Keratinocyte (primary cell): ENCODE measurements at regions not wholly inside any gene's neighbourhood (a gene's known extent, or its start where the extent isn't known, plus 50 kb on each side); places are given as distances from the start of the nearest gene placed in this dataset.

Experiments
- DNase-seq: peaks from one replicate; pipeline ENCODE4 v3.0.0-alpha.2; 2011; ENCODE audit warnings: low read depth, missing footprints, low spot score
- FAIRE-seq: peaks from 2 replicates; lab custom pipeline; 2011; peaks lifted over from hg19 to GRCh38; lab: Jason Lieb, UNC
- H2AFZ ChIP-seq: 2 replicates; pipeline ENCODE4 v1.6.0; 2012; ENCODE audit warnings: low read length, control low read depth, inconsistent platforms; ENCODE audit not compliant: control insufficient read depth
- H3K27ac ChIP-seq: 2 replicates; pipeline ENCODE4 v1.5.1; 2011; ENCODE audit warnings: low read length; ENCODE audit not compliant: control insufficient read depth, insufficient read depth
- H3K27me3 ChIP-seq: 3 replicates; pipeline ENCODE4 v1.6.0; 2011; ENCODE audit warnings: low read length; ENCODE audit not compliant: control insufficient read depth, insufficient read depth; ENCODE audit errors: extremely low read depth
- H3K36me3 ChIP-seq, 2 experiments: 2 replicates in 1 of 2; 3 replicates in 1 of 2; pipeline ENCODE4 v1.5.1; 2011; ENCODE audit warnings: low read length in 2 of 2, mild to moderate bottlenecking in 1 of 2; ENCODE audit not compliant: control insufficient read depth in 2 of 2, insufficient read depth in 2 of 2; ENCODE audit errors: extremely low read depth in 1 of 2
- H3K4me1 ChIP-seq: 3 replicates; pipeline ENCODE4 v1.5.1; 2011; ENCODE audit warnings: low read length; ENCODE audit not compliant: control insufficient read depth, insufficient read depth; ENCODE audit errors: extremely low read depth
- H3K4me2 ChIP-seq: 3 replicates; pipeline ENCODE4 v1.6.0; 2011; ENCODE audit warnings: low read depth, low read length; ENCODE audit not compliant: control insufficient read depth, insufficient read depth; ENCODE audit errors: extremely low read depth
- H3K4me3 ChIP-seq, 3 experiments: fragments of 200-600 bp in 1 of 3; sonication (generic) in 1 of 3; 2 replicates in 2 of 3; 3 replicates in 1 of 3; pipeline ENCODE4 v1.5.1; 2011 to 2016; ENCODE audit warnings: low read length in 3 of 3, mild to moderate bottlenecking in 3 of 3, control low read depth in 2 of 3, inconsistent platforms in 1 of 3, low read depth in 1 of 3, mixed read lengths in 1 of 3, mixed run types in 1 of 3, moderate library complexity in 1 of 3; ENCODE audit not compliant: control insufficient read depth in 2 of 3, insufficient read depth in 2 of 3; ENCODE audit errors: extremely low read depth in 1 of 3
- H3K79me2 ChIP-seq: 2 replicates; pipeline ENCODE4 v1.6.0; 2012; ENCODE audit warnings: low read length; ENCODE audit not compliant: control insufficient read depth, insufficient read depth
- H3K9ac ChIP-seq: 3 replicates; pipeline ENCODE4 v1.6.0; 2011; ENCODE audit warnings: low read length; ENCODE audit not compliant: control insufficient read depth, insufficient read depth; ENCODE audit errors: extremely low read depth
- H3K9me1 ChIP-seq: 3 replicates; pipeline ENCODE4 v1.6.0; 2011; ENCODE audit warnings: low read length; ENCODE audit not compliant: control insufficient read depth, insufficient read depth; ENCODE audit errors: extremely low read depth
- H3K9me3 ChIP-seq: 2 replicates; pipeline ENCODE4 v1.5.1; 2012; ENCODE audit warnings: low read depth, low read length; ENCODE audit not compliant: control insufficient read depth
- H4K20me1 ChIP-seq: 3 replicates; pipeline ENCODE4 v1.6.0; 2011; ENCODE audit warnings: low read length; ENCODE audit not compliant: control insufficient read depth, insufficient read depth; ENCODE audit errors: extremely low read depth
- CTCF ChIP-seq, 3 experiments: IDR thresholded peaks in 1 of 3; conservative IDR thresholded peaks in 1 of 3; optimal IDR thresholded peaks in 1 of 3; 2 replicates in 2 of 3; 3 replicates in 1 of 3; pipeline versions ENCODE3 to v1.5.1; 2011; ENCODE audit warnings: low read length in 3 of 3, mild to moderate bottlenecking in 3 of 3, moderate library complexity in 2 of 3, control low read depth in 1 of 3, inconsistent platforms in 1 of 3; ENCODE audit not compliant: insufficient read depth in 2 of 3; ENCODE audit errors: extremely low read depth in 1 of 3
- EZH2 ChIP-seq: IDR thresholded peaks from one replicate; pipeline ENCODE4 v1.6.1; 2012; ENCODE audit warnings: inconsistent platforms, mild to moderate bottlenecking, low read length, moderate library complexity
- dilution Hi-C: fragments of 300-500 bp; cut with MboI; formaldehyde crosslinking; loops from one replicate; pipeline ENCODE4 v1.7.0; 2020; ENCODE audit warnings: low sequenced_read_pairs; ENCODE audit not compliant: extremely low pct_ligation_motif_present

GRCh38 chr14:71709076-71709475 lies 223.2 kb upstream of the RGS6 start:
- Histone ChIP-seq H3K79me2 (no peaks in the 10 kb centered on the region), H3K9me3 (no peaks in the 10 kb centered on the region), H4K20me1 (no peaks in the 10 kb centered on the region), H3K36me3 (peaks cover 3% of the 10 kb centered on the region in 2 experiments), H3K4me2 (no peak overlapping the region), H3K27ac (no peak overlapping the region), H3K9me1 (no peaks in the 10 kb centered on the region), H3K4me1 (no peaks in the 10 kb centered on the region), H3K9ac (no peak overlapping the region), H2AFZ (no peak overlapping the region), H3K4me3 (no peak overlapping the region), H3K27me3 (no peaks in the 10 kb centered on the region)
- TF ChIP-seq CTCF (optimal IDR thresholded peaks at IDR 0.05 in 1 of 3, IDR thresholded peaks at IDR 0.05 in 1 of 3, conservative IDR thresholded peaks at IDR 0.05 in 1 of 3; ENCODE audit: extremely low read depth in 1 of 3, insufficient read depth in 2 of 3, low read length in 3 of 3) = no peak
- no peak for TF ChIP-seq EZH2
- dilution Hi-C loops = no loop called here
- FAIRE-seq = no peak
- no peak for DNase-seq

- Histone ChIP-seq H3K36me3 (peaks cover 3% of the 10 kb centered on the region in 2 experiments), H3K4me1 (no peaks in the 10 kb centered on the region), H3K9ac (no peak overlapping the region), H2AFZ (no peak overlapping the region), H4K20me1 (no peaks in the 10 kb centered on the region), H3K9me1 (no peaks in the 10 kb centered on the region), H3K27me3 (no peaks in the 10 kb centered on the region), H3K4me3 (no peak overlapping the region), H3K79me2 (no peaks in the 10 kb centered on the region), H3K9me3 (no peaks in the 10 kb centered on the region), H3K4me2 (no peak overlapping the region), H3K27ac (no peak overlapping the region)
- dilution Hi-C loops = no loop called here
- no peak for FAIRE-seq
- DNase-seq = no peak
- TF ChIP-seq CTCF (optimal IDR thresholded peaks at IDR 0.05 in 1 of 3, IDR thresholded peaks at IDR 0.05 in 1 of 3, conservative IDR thresholded peaks at IDR 0.05 in 1 of 3; ENCODE audit: extremely low read depth in 1 of 3, insufficient read depth in 2 of 3, low read length in 3 of 3) (no peak), EZH2 (no peak)
Measured at GRCh38 chr14:71709987-71710386, 222.2 kb upstream of the RGS6 start.
